SK-N-SH treated with all-trans-retinoic acid at 6 μM for 48 hours (cell line): ENCODE measurements at regions not wholly inside any gene's neighbourhood (a gene's known extent, or its start where the extent isn't known, plus 50 kb on each side); places are given as distances from the start of the nearest gene placed in this dataset.

Experiments
- ARNTL ChIP-seq: fragments of 450-650 bp; formaldehyde crosslinking; IDR thresholded peaks from 2 replicates; pipeline ENCODE4 v1.5.0; 2020; ENCODE audit warnings: low read depth, mild to moderate bottlenecking, moderate library complexity, borderline replicate concordance
- BACH2 ChIP-seq: fragments of 250-450 bp; sonication (Bioruptor Pico); IDR thresholded peaks from 2 replicates; pipeline ENCODE4 v1.9.0; 2021; ENCODE audit warnings: mild to moderate bottlenecking, borderline replicate concordance
- ESRRG ChIP-seq: fragments of 250-450 bp; sonication (Bioruptor Pico); IDR thresholded peaks from 2 replicates; pipeline ENCODE4 v1.6.1; 2021; ENCODE audit warnings: mild to moderate bottlenecking
- OSR1 ChIP-seq: fragments of 250-450 bp; sonication (Bioruptor Pico); IDR thresholded peaks from 2 replicates; pipeline ENCODE4 v1.8.0; 2022; ENCODE audit warnings: moderate library complexity, mild to moderate bottlenecking, inconsistent platforms
- RARB ChIP-seq: fragments of 250-450 bp; sonication (Bioruptor Pico); IDR thresholded peaks from 2 replicates; pipeline ENCODE4 v1.8.0; 2021; ENCODE audit warnings: mild to moderate bottlenecking, moderate library complexity
- TCF4 ChIP-seq: fragments of 250-450 bp; sonication (Bioruptor Pico); IDR thresholded peaks from 2 replicates; pipeline ENCODE4 v1.8.0; 2021; ENCODE audit warnings: mild to moderate bottlenecking, moderate library complexity, borderline replicate concordance
- ZNF70 ChIP-seq: fragments of 450-650 bp; formaldehyde crosslinking; IDR thresholded peaks from 2 replicates; pipeline ENCODE4 v1.5.0; 2020; ENCODE audit warnings: mild to moderate bottlenecking, moderate library complexity
- ZNF8 ChIP-seq: fragments of 450-650 bp; formaldehyde crosslinking; IDR thresholded peaks from 2 replicates; pipeline ENCODE4 v1.5.0; 2020; ENCODE audit warnings: mild to moderate bottlenecking, moderate library complexity
- TF ChIP-seq, protein P1 (sequence below): fragments of 250-450 bp; sonication (Bioruptor Pico); IDR thresholded peaks from 2 replicates; pipeline ENCODE4 v1.8.0; 2020; ENCODE audit warnings: mild to moderate bottlenecking, moderate library complexity, borderline replicate concordance
- TF ChIP-seq, protein P2 (sequence below): fragments of 250-450 bp; sonication (Bioruptor Pico); IDR thresholded peaks from 2 replicates; pipeline ENCODE4 v1.5.1; 2021; ENCODE audit warnings: mild to moderate bottlenecking, moderate library complexity
- TF ChIP-seq, protein P3 (sequence below): fragments of 250-450 bp; sonication (Bioruptor Pico); IDR thresholded peaks from 2 replicates; pipeline ENCODE4 v1.8.0; 2021; ENCODE audit warnings: low read depth, mild to moderate bottlenecking, moderate library complexity, borderline replicate concordance

DNA sequence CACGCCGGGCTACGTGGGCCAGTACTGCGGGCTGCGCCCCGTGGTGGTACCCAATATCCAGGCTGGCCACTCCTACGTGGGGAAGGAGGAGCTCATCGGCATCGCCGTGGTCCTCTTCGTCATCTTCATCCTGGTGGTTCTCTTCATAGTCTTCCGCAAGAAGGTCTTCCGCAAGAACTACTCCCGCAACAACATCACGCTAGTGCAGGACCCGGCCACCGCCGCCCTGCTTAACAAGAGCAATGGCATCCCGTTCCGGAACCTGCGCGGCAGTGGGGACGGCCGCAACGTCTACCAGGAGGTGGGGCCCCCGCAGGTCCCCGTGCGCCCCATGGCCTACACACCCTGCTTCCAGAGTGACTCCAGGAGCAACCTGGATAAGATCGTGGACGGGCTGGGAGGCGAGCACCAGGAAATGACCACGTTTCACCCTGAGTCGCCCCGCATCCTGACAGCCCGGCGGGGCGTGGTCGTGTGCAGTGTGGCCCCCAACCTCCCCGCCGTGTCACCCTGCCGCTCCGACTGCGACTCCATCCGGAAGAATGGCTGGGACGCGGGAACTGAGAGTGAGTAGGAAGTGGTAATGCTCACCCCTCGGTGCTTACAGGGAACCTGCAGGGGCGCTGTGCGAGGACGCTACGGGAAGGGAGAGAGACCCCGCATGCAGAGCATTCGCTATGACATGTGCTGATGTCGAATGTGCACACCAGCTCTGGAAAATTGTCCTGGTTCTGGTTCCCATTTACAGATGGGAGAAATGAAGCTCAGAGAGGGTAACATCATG lies 86.4 kb upstream of the MTNR1B start:
- TF ChIP-seq ESRRG (CRISPR knock-in tag) (no peak), RARB (no peak), ARNTL (CRISPR knock-in tag) (no peak), ZNF70 (CRISPR knock-in tag) (no peak), TCF4 (no peak), ZNF8 (CRISPR knock-in tag) (no peak), OSR1 (CRISPR knock-in tag) (no peak), BACH2 (CRISPR knock-in tag) (no peak)
- TF ChIP-seq, protein P1, sequence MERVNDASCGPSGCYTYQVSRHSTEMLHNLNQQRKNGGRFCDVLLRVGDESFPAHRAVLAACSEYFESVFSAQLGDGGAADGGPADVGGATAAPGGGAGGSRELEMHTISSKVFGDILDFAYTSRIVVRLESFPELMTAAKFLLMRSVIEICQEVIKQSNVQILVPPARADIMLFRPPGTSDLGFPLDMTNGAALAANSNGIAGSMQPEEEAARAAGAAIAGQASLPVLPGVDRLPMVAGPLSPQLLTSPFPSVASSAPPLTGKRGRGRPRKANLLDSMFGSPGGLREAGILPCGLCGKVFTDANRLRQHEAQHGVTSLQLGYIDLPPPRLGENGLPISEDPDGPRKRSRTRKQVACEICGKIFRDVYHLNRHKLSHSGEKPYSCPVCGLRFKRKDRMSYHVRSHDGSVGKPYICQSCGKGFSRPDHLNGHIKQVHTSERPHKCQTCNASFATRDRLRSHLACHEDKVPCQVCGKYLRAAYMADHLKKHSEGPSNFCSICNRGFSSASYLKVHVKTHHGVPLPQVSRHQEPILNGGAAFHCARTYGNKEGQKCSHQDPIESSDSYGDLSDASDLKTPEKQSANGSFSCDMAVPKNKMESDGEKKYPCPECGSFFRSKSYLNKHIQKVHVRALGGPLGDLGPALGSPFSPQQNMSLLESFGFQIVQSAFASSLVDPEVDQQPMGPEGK (CRISPR knock-in tag), result no peak
- TF ChIP-seq, protein P2, sequence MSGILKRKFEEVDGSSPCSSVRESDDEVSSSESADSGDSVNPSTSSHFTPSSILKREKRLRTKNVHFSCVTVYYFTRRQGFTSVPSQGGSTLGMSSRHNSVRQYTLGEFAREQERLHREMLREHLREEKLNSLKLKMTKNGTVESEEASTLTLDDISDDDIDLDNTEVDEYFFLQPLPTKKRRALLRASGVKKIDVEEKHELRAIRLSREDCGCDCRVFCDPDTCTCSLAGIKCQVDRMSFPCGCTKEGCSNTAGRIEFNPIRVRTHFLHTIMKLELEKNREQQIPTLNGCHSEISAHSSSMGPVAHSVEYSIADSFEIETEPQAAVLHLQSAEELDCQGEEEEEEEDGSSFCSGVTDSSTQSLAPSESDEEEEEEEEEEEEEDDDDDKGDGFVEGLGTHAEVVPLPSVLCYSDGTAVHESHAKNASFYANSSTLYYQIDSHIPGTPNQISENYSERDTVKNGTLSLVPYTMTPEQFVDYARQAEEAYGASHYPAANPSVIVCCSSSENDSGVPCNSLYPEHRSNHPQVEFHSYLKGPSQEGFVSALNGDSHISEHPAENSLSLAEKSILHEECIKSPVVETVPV (CRISPR knock-in tag), result no peak
- TF ChIP-seq, protein P3, sequence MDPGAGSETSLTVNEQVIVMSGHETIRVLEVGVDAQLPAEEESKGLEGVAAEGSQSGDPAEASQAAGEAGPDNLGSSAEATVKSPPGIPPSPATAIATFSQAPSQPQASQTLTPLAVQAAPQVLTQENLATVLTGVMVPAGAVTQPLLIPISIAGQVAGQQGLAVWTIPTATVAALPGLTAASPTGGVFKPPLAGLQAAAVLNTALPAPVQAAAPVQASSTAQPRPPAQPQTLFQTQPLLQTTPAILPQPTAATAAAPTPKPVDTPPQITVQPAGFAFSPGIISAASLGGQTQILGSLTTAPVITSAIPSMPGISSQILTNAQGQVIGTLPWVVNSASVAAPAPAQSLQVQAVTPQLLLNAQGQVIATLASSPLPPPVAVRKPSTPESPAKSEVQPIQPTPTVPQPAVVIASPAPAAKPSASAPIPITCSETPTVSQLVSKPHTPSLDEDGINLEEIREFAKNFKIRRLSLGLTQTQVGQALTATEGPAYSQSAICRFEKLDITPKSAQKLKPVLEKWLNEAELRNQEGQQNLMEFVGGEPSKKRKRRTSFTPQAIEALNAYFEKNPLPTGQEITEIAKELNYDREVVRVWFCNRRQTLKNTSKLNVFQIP (CRISPR knock-in tag), result no peak
